Left colon (tissue), 2 donors: ENCODE measurements at regions not wholly inside any gene's neighbourhood (a gene's known extent, or its start where the extent isn't known, plus 50 kb on each side); places are given as distances from the start of the nearest gene placed in this dataset.

Experiments used
- ATAC-seq: fragments of 200-7000 bp; cut with Tn5 transposase; one replicate; pipeline ENCODE4 v1.9.1; 2020; ENCODE audit warnings: mild to moderate bottlenecking, moderate library complexity
- DNase-seq, 2 donors: peaks; one replicate each; pipeline ENCODE4 v3.0.0-alpha.2; 2020
- intact Hi-C, 2 donors: fragments of 100-400 bp; cut with DNase I in 1 of 2; cut with micrococcal nuclease in 1 of 2; formaldehyde crosslinking; loops; one replicate each; pipeline versions ENCODE4 v1.11.2 to v1.14.0; 2022; cut with DNase I, micrococcal nuclease
- donor health status: DM: no; HTN: no; CAD: no.
- donor health status: DM: yes; HTN: yes; CAD: no.

- DNase-seq, result no peak
- intact Hi-C loops, result no loop called here
- no peak for ATAC-seq
Observed at GRCh38 chr6:165939047-165939446, 228.6 kb downstream of the TBXT start.

- DNase-seq, result no peak
- ATAC-seq, result no peak
- intact Hi-C loops, result no loop called here
Observed at GRCh38 chr6:165937564-165938358, 229.9 kb downstream of the TBXT start.

GRCh38 chr6:165936660-165937059 lies 231.0 kb downstream of the TBXT start:
- ATAC-seq (no peak), DNase-seq (no peak)
- intact Hi-C loops, result no loop called here

GRCh38 chr6:165936096-165936495 lies 231.6 kb downstream of the TBXT start:
- intact Hi-C loops, result no loop called here
- ATAC-seq, result no peak
- DNase-seq, result no peak

- no peak for DNase-seq
- intact Hi-C loops, result no loop called here
- ATAC-seq, result no peak
Observed at GRCh38 chr6:165931675-165932074, 236.0 kb downstream of the TBXT start.

- intact Hi-C loops, result no loop called here
Observed at GRCh38 chr6:165930668-165931214, 236.9 kb downstream of the TBXT start.

GRCh38 chr6:165929607-165930006 lies 238.0 kb downstream of the TBXT start:
- no peak for ATAC-seq
- no peak for DNase-seq
- intact Hi-C loops, result no loop called here

More at GRCh38 chr6:165930668-165931214, 236.9 kb downstream of the TBXT start:
- DNase-seq (no peak), ATAC-seq (no peak)

GRCh38 chr6:165926378-165926777 lies 241.3 kb downstream of the TBXT start:
- ATAC-seq (no peak), DNase-seq (no peak)
- intact Hi-C loops, result no loop called here

GRCh38 chr6:165925474-165926156 lies 242.0 kb downstream of the TBXT start:
- ATAC-seq (no peak), DNase-seq (no peak)
- intact Hi-C loops, result no loop called here

GRCh38 chr6:165922309-165922794 lies 245.3 kb downstream of the TBXT start:
- intact Hi-C loops, result no loop called here
- DNase-seq (no peak), ATAC-seq (no peak)

- intact Hi-C loops, result no loop called here
- no peak for DNase-seq
- no peak for ATAC-seq
Observed at GRCh38 chr6:165920896-165921671, 246.6 kb downstream of the TBXT start.

GRCh38 chr6:165917576-165917975 lies 250.1 kb downstream of the TBXT start:
- no peak for DNase-seq
- intact Hi-C loops, result no loop called here
- ATAC-seq, result no peak

- intact Hi-C loops, result no loop called here
- ATAC-seq, result no peak
- DNase-seq, result no peak
Observed at GRCh38 chr6:165915022-165915770, 252.2 kb upstream of the PDE10A start.

- no peak for DNase-seq
- intact Hi-C loops, result no loop called here
- no peak for ATAC-seq
Observed at GRCh38 chr6:165913676-165914570, 250.9 kb upstream of the PDE10A start.

GRCh38 chr6:165910184-165910966 lies 247.3 kb upstream of the PDE10A start:
- intact Hi-C loops, result no loop called here
- DNase-seq, result no peak
- ATAC-seq, result no peak

- ATAC-seq, result no peak
- intact Hi-C loops, result no loop called here
- DNase-seq, result no peak
Observed at GRCh38 chr6:165906736-165907135, 243.7 kb upstream of the PDE10A start.

GRCh38 chr6:165905744-165906143 lies 242.7 kb upstream of the PDE10A start:
- DNase-seq (no peak), ATAC-seq (no peak)
- intact Hi-C loops, result no loop called here
